NCI-H526 (cell line): ENCODE measurements at regions not wholly inside any gene's neighbourhood (a gene's known extent, or its start where the extent isn't known, plus 50 kb on each side); places are given as distances from the start of the nearest gene placed in this dataset.

Source experiments
- DNase-seq, 2 experiments: peaks; one replicate each; lab custom pipeline; 2025; lab: John Stamatoyannopoulos, UW

GRCh38 chr4:129897111-129897510 is 801.2 kb downstream of the C4orf33 start:
- no peak for DNase-seq

GRCh38 chr4:129899849-129900248 is 803.9 kb downstream of the C4orf33 start:
- no peak for DNase-seq

- DNase-seq, result no peak
Measured at GRCh38 chr4:129900430-129900953, 804.5 kb downstream of the C4orf33 start.

- no peak for DNase-seq
Measured at GRCh38 chr4:129901205-129901604, 805.3 kb downstream of the C4orf33 start.

GRCh38 chr4:129903861-129904260 is 807.9 kb downstream of the C4orf33 start:
- no peak for DNase-seq

GRCh38 chr4:129905256-129905655 is 809.3 kb downstream of the C4orf33 start:
- DNase-seq, result no peak

DNA sequence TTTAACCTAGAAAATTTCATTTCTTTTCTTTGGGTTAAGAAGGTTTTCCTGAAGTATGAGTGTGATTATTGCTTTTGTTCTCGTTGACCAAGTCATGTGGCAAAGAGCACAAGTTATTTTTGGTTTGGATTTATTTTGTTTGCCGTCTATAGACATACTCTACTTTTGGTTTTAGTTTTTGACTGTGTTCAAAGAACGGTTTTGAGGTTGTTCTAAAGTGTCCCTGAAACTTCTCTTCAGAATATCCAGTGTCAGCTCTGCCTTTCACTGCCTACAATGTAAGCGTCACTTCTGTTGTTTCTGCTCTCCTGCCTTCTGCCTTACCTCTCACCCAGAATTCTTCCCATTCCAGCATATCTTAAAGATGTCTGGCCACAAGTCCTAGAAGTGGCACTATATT is 812.2 kb downstream of the C4orf33 start:
- DNase-seq, result no peak

DNA sequence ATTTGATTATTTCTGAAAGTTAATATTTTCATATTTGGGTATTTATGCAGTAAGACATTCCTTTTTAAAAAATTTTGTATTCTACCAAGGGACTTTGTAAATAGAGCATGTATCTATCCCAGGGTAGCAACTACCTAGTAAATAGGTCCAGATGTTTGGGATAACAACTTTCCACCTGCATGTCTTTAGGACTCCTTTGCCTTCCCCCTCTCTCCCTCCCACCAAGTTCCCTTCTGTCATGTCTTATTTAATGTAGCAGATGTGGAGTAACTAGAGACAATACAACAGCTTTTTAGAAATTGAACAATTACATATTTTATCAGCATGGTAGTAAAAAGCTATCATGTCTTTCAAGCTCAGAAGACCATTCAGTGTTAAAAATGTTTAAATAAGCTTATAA is 821.0 kb downstream of the C4orf33 start:
- no peak for DNase-seq

DNA sequence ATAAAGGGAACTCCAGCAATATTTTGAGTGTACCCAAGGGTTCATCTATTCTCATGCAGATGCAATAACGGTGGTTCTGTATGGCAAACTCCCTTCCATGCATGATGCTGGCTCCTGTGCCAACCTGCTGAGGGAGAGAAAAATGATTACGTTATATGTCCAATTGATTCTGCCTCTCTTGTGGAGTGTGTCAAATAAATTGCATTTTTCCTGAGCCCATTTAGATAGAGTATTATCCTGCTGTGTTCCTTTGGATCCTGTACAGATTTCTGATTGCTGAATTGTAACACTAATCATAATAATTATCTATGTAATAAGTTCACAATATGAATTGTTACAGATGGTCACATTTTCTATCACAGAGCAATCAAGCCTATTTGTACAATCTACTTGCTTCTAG is 821.7 kb downstream of the C4orf33 start:
- no peak for DNase-seq

DNA sequence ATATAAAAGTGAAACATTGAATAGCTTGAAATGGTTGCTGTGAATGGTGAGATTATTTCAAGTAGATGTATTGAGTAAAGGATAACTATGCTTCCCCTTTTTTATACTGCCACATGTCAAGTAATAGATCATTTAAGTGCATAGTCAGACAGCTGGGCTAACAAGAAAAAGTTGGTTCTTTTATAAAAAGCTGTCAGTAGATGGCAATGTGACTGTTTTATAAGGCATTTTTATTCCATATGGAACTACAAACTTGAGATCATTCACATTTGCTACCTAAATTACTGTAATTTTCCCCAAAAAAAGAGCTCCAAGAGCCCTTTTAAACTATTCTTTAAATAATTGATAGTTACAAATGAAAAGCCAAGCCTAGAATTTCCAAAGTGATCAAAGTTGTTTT is 831.0 kb downstream of the C4orf33 start:
- DNase-seq, result no peak

- DNase-seq, result peak in 1 of 2 experiments; percentile 39
Measured at GRCh38 chr4:129929052-129929451, 833.1 kb downstream of the C4orf33 start.

GRCh38 chr4:129929984-129930383 is 834.0 kb downstream of the C4orf33 start:
- no peak for DNase-seq

- DNase-seq, result no peak
Measured at GRCh38 chr4:129950217-129950616, 854.3 kb downstream of the C4orf33 start.

DNA sequence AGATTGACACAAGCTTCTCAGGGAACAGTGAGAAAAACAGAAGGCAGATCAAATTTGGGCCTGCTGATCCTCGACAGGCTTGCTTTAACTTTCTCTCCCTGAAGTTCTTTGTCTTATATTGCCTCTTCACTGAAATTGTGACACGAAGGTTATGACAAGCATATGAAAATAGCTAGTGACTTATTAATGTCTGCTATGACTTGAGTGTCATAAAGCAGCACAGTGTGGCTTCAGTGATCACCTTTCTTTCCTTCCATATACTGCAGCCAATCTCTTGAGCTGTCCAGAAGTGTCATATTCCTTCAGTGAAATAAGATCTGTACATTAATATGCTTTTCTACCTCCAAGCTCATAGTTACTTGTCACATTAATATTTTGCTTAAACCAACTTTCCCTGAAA is 870.2 kb downstream of the C4orf33 start:
- no peak for DNase-seq

DNA sequence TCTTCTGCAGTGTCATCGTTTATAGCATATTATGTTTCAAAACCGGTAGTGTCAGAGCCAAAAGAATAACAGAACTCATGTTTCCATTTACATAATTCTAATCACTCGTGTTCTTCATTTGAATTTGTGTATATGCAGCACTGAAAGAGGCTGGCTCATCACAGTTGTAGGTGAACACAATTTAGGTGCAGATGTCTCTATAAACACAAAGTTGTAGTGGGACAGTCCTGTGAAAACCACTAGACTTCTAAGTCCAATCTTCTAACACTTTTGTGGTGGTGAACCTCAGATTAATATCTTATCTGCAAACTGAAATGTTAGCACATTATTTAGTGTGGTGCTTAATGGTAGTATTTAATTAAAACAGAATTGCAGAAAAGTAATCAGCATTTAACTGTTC is 872.4 kb downstream of the C4orf33 start:
- no peak for DNase-seq

DNA sequence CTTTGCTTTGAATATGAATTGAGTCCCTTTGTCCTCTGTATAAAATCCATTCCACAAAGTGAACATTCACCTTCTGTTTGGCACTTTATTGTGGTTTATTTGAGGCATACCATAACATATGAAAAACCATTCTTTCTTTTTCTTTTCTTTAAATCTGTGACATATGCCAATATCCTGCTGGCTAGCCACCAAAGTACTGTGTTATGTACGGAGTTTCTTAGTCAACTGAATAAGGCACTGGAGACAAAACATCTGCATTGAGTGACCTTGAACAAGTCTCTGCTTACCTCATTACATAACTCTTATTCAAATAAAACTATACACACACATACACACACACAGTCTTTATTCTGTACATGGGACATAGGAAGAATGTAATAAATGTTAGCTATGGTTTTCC is 872.8 kb downstream of the C4orf33 start:
- no peak for DNase-seq

DNA sequence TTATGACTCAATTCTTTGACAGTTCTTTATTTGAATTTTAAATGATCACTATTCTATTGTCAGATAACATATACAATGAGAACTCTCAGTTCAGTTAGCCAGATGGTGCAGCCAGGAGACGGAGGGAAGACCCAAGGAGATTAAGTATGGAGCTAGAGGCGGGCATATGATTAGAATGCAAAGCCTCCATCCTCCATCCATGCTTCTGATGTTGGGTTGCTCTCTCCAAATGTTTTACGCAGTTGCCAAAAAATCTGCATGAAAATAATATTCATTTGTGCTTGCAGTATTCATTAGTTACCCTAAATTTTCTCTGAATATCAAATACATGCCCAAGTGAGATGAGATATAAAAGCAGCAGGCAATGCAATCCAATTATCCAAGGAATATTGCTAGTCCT is 874.8 kb downstream of the C4orf33 start:
- DNase-seq, result no peak

- DNase-seq, result no peak
Measured at GRCh38 chr4:129971419-129971818, 875.5 kb downstream of the C4orf33 start.

- DNase-seq, result no peak
Measured at GRCh38 chr4:129972257-129972656, 876.3 kb downstream of the C4orf33 start.

DNA sequence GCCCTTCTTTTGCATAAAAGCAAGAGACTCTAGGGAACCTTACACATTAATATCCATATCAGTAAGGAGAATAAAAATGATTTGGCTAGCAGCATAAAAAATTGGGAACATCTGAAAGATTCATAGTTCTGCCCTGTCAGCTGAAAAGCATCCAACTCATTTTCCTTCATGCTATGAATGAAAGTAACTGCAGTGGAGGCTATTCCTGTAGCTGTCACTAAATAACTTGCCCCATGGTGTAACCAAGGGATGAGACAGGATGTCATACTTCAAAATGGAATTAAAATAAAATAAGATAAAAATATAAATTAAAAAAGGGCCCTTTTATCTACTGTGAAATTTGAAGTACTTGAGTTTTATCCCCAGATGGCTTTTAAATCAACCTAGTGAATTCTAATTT is 878.8 kb downstream of the C4orf33 start:
- DNase-seq, result no peak

DNA sequence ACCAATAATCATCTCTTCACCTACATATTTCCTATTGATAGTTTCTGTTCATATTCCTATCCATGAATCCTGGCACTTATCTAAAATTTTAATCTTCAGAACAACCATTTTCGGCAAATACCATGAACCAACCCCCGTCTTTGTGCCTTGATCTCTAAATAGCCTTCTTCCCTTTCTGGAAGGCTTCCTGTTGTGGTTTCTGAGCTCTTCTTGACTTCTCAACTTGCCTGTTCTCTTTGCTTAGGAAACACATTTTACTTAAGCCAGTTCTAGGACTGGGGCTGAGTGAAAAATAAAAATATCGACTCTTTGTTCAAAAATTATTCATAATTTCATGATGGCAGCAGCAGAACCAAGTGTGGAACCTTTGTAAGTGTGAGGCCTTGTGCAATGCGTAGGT is 882.4 kb downstream of the C4orf33 start:
- no peak for DNase-seq

DNA sequence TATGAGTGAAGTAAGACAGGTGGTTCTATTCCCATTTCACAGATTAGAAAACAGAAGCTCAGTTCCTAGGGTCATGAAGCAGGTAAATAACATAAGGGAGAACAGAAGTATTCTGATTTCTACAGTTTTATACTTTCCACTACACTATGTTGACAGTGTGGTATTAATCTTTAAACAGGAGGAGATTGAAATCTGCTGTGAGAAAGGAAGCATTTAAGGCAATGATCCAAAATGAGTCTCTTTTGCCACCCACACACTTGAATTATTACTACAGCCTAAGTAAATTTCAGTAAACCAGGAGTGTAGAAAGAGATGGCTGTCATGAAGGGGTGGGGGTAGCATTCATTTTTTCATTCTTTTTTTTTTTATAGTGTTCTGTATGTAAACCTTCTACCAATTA is 893.0 kb downstream of the C4orf33 start:
- DNase-seq, result no peak

DNA sequence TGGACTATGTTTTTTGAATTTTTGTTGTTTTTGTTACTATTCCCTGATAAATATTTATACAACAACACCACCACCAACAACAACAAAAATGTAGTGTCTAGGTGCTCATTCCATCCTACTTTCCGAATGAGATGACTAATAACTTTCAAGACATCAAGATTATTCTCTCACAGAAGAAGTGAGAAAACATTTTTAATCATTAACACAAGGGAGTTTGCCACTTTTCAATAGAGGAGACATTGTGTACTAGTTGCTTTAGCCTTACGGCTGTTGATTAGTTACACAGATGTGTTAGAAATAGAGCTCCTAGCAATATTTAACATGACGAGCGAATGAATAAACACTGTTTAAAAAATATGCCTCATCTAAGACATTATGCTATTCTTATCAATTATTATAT is 898.8 kb downstream of the C4orf33 start:
- no peak for DNase-seq

GRCh38 chr4:129998436-129999150 is 902.6 kb downstream of the C4orf33 start:
- no peak for DNase-seq
